ENCODE measurements at regions not wholly inside any gene's neighbourhood (a gene's known extent, or its start where the extent isn't known, plus 50 kb on each side); places are given as distances from the start of the nearest gene placed in this dataset.

- Histone ChIP-seq H3K36me3 (ENCODE audit: insufficient read depth, low read length) (no peaks in the 10 kb centered on the region), H2AFZ (ENCODE audit: low read length) (no peak overlapping the region), H3K4me3 (ENCODE audit: low read depth, low read length, poor library complexity, severe bottlenecking) (no peak overlapping the region), H3K27ac (ENCODE audit: low read depth, low read length, poor library complexity, severe bottlenecking) (no peak overlapping the region), H3K9me2 (ENCODE audit: low read depth, low read length) (no peaks in the 10 kb centered on the region), H4K20me1 (ENCODE audit: insufficient read depth, low read length) (no peaks in the 10 kb centered on the region), H3K79me2 (ENCODE audit: insufficient read depth, low read length) (no peaks in the 10 kb centered on the region), H3K9ac (ENCODE audit: low read length) (no peak overlapping the region), H3K9me3 (ENCODE audit: low read length) (no peaks in the 10 kb centered on the region), H3K4me2 (ENCODE audit: low read length) (no peak overlapping the region), H3K4me1 (ENCODE audit: insufficient read depth, low read length, severe bottlenecking) (no peaks in the 10 kb centered on the region), H3F3A (ENCODE audit: insufficient read depth, low read length) (no peaks in the 10 kb centered on the region), H3K27me3 (ENCODE audit: insufficient read depth, low read length) (no peaks in the 10 kb centered on the region)
- no peak for TF ChIP-seq EZH2 (IDR thresholded peaks at IDR 0.05; ENCODE audit: borderline replicate concordance, low read length)
- TF ChIP-seq CTCF (IDR thresholded peaks at IDR 0.05; ENCODE audit: low read length): no peak
Observed at GRCh38 chr5:17114715-17115599, 102.5 kb upstream of the BASP1 start.

GRCh38 chr5:17115855-17116254 is 101.6 kb upstream of the BASP1 start:
- no peaks in the 10 kb centered on the region for H3K9me3 ChIP-seq (ENCODE audit: low read length)
- H3K27ac ChIP-seq (ENCODE audit: low read depth, low read length, poor library complexity, severe bottlenecking): no peak overlapping the region
- no peaks in the 10 kb centered on the region for H4K20me1 ChIP-seq (ENCODE audit: insufficient read depth, low read length)
- no peaks in the 10 kb centered on the region for H3K79me2 ChIP-seq (ENCODE audit: insufficient read depth, low read length)
- no peak overlapping the region for H3K4me3 ChIP-seq (ENCODE audit: low read depth, low read length, poor library complexity, severe bottlenecking)
- H3K4me1 ChIP-seq (ENCODE audit: insufficient read depth, low read length, severe bottlenecking): no peaks in the 10 kb centered on the region
- no peaks in the 10 kb centered on the region for H3K27me3 ChIP-seq (ENCODE audit: insufficient read depth, low read length)
- no peaks in the 10 kb centered on the region for H3F3A ChIP-seq (ENCODE audit: insufficient read depth, low read length)
- no peak overlapping the region for H2AFZ ChIP-seq (ENCODE audit: low read length)
- no peaks in the 10 kb centered on the region for H3K9me2 ChIP-seq (ENCODE audit: low read depth, low read length)
- TF ChIP-seq EZH2 (IDR thresholded peaks at IDR 0.05; ENCODE audit: borderline replicate concordance, low read length) (no peak), CTCF (IDR thresholded peaks at IDR 0.05; ENCODE audit: low read length) (no peak)
- no peak overlapping the region for H3K9ac ChIP-seq (ENCODE audit: low read length)
- H3K36me3 ChIP-seq (ENCODE audit: insufficient read depth, low read length): no peaks in the 10 kb centered on the region
- H3K4me2 ChIP-seq (ENCODE audit: low read length): no peak overlapping the region

- no peaks in the 10 kb centered on the region for H3K27me3 ChIP-seq (ENCODE audit: insufficient read depth, low read length)
- H3K4me1 ChIP-seq (ENCODE audit: insufficient read depth, low read length, severe bottlenecking): no peaks in the 10 kb centered on the region
- no peak overlapping the region for H3K4me3 ChIP-seq (ENCODE audit: low read depth, low read length, poor library complexity, severe bottlenecking)
- H3K79me2 ChIP-seq (ENCODE audit: insufficient read depth, low read length): no peaks in the 10 kb centered on the region
- H2AFZ ChIP-seq (ENCODE audit: low read length): no peak overlapping the region
- H3K9me3 ChIP-seq (ENCODE audit: low read length): no peaks in the 10 kb centered on the region
- no peaks in the 10 kb centered on the region for H3K9me2 ChIP-seq (ENCODE audit: low read depth, low read length)
- no peaks in the 10 kb centered on the region for H4K20me1 ChIP-seq (ENCODE audit: insufficient read depth, low read length)
- H3F3A ChIP-seq (ENCODE audit: insufficient read depth, low read length): no peaks in the 10 kb centered on the region
- no peaks in the 10 kb centered on the region for H3K36me3 ChIP-seq (ENCODE audit: insufficient read depth, low read length)
- TF ChIP-seq EZH2 (IDR thresholded peaks at IDR 0.05; ENCODE audit: borderline replicate concordance, low read length) (no peak), CTCF (IDR thresholded peaks at IDR 0.05; ENCODE audit: low read length) (no peak)
- H3K4me2 ChIP-seq (ENCODE audit: low read length): no peak overlapping the region
- H3K9ac ChIP-seq (ENCODE audit: low read length): no peak overlapping the region
- no peak overlapping the region for H3K27ac ChIP-seq (ENCODE audit: low read depth, low read length, poor library complexity, severe bottlenecking)
Observed at GRCh38 chr5:17118631-17119030, 98.8 kb upstream of the BASP1 start.
